ENCODE measurements at regions not wholly inside any gene's neighbourhood (a gene's known extent, or its start where the extent isn't known, plus 50 kb on each side); places are given as distances from the start of the nearest gene placed in this dataset.
"Not testable (repeated sequence)": the region's sequence is repeated elsewhere in the genome, so short reads cannot be mapped to it uniquely, and the experiment has no call there.

- no peak for DNase-seq (ENCODE audit: low spot score)
Measured at GRCh38 chr6:81465859-81466258, 286.6 kb downstream of the TENT5A start.

DNA sequence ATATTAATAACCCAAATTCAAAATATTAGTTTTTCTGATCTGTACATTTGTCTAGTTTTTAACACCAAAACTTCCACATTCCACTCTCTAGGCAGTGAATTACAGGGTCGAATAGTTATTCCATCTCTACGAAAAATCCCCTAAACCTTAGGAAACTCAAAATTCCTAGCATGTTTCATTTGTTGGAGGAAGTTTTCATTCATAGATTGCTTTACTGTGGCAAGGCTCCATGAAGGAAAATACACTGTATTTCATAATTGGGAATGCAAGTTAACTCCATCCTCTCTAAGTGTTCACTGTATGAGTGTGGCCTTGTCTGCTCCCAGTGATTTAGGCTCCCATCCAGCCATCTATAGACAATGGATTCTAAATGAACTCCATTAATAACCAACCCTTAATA lies 296.1 kb downstream of the TENT5A start:
- no peak for DNase-seq (ENCODE audit: low spot score)

GRCh38 chr6:81455641-81456040 lies 296.8 kb downstream of the TENT5A start:
- DNase-seq (ENCODE audit: low spot score), result no peak

DNA sequence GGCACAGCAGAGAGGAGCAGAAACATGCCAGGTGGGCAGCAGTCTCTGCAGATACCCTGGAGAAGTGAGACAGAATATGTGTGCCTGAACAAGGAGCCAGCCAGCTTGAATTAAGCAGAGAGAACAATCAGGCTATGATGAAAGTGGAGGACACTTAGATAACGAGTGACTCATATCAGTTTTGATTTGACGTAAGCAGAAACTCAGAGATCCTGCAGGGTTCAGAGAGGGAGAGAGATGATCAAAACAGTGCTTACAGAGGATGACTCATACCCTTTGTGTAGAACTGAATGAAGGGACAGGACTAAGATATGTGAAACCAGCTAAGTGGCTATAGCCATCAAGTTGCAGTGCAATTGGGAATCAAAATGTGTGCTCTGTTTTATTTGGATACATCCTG lies 300.7 kb downstream of the TENT5A start:
- no peak for DNase-seq (ENCODE audit: low spot score)

GRCh38 chr6:81450180-81450579 lies 302.3 kb downstream of the TENT5A start:
- DNase-seq (ENCODE audit: low spot score), result no peak

GRCh38 chr6:81446509-81446908 lies 306.0 kb downstream of the TENT5A start:
- no peak for DNase-seq (ENCODE audit: low spot score)

- no peak for DNase-seq (ENCODE audit: low spot score)
Measured at GRCh38 chr6:81439417-81439816, 313.1 kb downstream of the TENT5A start.

DNA sequence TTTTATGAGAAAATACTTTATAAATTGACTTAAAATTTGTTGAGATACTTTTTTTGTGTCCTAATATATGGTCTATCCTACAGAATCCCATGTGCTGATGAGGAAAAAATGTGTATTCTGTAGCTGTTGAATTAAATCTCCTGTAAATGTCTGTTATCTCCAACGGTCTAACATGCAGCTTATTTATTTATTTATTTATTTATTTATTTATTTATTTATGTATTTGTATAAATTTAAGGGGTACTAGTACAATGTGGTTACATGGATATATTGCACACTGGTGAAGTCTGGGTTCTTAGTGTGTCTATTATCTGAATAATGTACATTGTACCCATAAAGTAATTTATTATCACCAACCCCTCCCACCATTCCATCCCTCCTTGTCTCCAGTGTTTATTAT lies 315.5 kb downstream of the TENT5A start:
- DNase-seq (ENCODE audit: low spot score), result no peak

- DNase-seq (ENCODE audit: low spot score), result no peak
Measured at GRCh38 chr6:81413306-81413705, 339.2 kb downstream of the TENT5A start.

DNA sequence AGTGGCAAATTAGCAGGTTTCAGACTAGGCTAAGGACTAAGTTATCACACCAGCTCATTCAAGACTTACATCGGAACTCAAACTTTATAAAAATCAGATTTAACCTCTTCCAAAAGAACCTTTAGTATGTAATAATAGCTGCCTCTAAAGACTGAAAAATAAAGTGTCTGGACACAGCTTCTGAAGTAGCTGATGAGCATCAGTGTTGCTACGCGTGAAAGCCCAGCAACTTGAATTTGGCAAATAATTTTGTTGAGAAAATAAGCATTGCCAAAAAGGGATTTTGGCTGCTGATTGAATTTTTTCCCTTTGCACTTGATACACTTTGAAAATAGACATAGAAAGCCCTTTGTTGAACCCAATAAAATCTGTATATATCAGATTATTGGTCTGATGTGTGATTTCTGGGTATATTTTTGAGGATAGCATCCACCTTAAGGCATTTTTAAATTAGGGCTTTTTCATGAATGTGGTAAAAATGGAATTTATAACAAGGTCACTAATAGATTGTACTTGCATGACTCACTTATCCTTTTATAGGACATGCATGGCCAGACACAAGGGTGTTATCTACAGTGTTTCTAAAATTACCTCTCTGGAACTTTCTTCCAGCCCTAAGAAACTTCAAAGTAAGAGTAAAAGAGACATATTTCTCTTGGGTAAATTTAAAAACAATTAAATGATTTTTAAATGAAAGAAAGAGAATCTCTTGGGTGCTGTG lies 350.4 kb downstream of the TENT5A start:
- DNase-seq (ENCODE audit: low spot score), result no peak

- no peak for DNase-seq (ENCODE audit: low spot score)
Measured at GRCh38 chr6:81396916-81397315, 355.6 kb downstream of the TENT5A start.

DNA sequence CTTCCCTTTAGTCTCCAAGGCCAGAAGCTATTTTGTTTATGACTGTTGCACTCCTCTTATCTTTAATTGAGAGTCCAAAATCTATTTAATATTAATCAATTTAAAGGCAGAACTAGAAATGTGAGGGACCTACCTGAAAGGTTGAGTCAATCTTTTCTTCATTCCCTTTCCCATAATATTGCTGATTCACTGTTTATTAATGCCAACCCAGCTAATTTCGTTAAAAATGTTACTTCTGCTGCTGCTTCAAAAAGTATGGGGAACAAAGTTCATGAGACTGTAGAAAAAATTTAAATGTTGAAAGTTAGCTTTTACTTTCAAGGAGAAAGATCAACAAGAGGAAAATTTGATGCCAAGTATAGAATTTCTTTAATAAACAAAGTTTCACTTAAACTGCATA lies 365.3 kb downstream of the TENT5A start:
- DNase-seq (ENCODE audit: low spot score), result no peak

GRCh38 chr6:81384921-81385320 lies 367.6 kb downstream of the TENT5A start:
- DNase-seq (ENCODE audit: low spot score), result no peak

DNA sequence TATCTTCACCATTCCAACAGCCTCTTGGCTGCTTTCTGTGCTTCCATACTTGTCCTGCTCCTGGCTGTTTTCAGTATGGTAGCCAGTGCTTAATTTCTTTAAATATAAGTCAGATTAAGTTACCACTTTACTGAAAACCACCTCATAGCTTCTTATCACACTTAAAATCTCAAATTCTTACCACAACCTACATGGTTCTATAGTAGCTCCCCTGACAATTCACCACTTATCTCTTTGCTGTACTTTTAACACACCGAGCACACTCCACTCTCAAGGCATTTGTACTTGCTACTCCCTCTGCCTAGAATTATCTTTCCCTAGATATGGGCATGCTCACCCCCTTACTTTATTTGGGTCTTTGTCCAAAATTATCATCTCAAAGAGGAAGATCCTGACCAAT lies 369.0 kb downstream of the TENT5A start:
- DNase-seq (ENCODE audit: low spot score), result no peak

GRCh38 chr6:81382852-81383251 lies 369.6 kb downstream of the TENT5A start:
- no peak for DNase-seq (ENCODE audit: low spot score)

- no peak for DNase-seq (ENCODE audit: low spot score)
Measured at GRCh38 chr6:81381382-81381916, 371.0 kb downstream of the TENT5A start.

GRCh38 chr6:81380718-81381338 lies 371.7 kb downstream of the TENT5A start:
- no peak for DNase-seq (ENCODE audit: low spot score)

DNA sequence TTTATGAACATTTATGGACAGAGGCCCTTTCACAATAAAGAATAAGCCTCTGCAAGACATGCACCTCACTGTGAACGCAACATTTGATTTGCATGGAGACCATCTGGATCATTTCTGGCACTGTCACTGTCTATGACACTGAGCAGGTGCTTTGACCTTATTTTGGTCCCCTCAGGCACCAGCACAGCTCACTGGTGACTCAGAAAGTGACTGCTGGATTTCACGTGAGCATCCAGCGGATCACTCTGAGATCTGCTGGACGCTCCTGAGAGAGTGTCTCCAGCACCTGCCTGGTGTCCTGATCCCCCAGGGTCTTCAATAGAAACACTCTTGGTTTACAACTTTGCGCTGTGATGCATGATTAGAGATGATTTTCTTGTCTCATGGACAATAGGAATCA lies 375.7 kb downstream of the TENT5A start:
- no peak for DNase-seq (ENCODE audit: low spot score)

DNA sequence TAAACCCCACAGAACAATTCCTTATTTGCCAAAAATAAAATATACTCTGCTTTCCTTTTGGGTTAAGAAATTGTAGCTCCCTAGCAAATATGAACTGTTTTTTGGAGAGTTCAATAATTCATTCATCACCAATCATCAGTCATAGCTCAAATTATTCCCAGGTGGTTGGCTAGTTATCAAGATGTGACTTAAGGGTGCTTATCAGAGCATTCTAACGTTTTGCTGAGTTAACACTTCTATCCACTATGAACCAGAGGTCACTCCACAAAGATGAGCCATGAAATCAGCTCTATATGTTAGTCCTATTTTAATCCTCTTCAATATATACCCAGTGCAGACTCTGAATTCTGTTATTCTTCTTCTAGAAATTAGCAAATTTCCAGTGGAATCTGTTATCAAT lies 379.1 kb downstream of the TENT5A start:
- no peak for DNase-seq (ENCODE audit: low spot score)

DNA sequence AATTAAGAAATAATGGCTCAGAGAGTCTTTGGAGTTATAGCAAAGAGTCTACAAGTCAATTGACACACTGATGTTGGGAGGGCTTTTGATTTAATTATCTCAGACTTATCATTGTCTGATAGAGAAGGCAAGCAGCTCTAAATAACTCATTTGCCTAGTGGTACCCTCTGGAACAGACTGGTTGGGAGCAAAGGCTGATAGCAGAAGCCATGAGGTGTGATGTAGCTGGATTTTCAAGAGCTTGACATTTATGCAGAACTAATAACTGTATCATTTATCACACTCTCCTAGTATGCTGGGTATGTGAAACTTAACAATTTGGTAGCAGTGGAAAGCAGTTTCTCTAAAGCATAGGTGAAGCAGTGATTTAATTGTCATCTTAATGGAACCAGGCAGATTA lies 380.6 kb downstream of the TENT5A start:
- no peak for DNase-seq (ENCODE audit: low spot score)

DNA sequence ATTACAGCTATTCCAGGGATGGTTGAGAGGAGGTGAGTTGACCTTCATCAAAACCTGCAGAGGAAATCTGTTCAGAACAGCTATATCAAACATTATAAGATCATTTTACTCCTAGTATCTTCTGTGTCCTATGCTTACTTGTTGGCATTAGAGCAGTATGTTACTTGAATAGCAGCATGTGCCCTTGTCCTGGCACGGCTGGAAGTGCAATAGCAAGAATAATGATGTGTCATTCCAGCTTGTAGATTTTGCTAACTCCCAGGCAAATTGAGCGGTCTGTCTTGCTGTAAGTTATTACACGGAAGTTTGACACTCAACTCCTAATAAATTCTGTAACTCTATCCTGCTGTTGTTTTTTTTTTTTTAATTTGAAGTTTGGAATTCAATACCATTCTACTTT lies 385.5 kb downstream of the TENT5A start:
- no peak for DNase-seq (ENCODE audit: low spot score)

DNA sequence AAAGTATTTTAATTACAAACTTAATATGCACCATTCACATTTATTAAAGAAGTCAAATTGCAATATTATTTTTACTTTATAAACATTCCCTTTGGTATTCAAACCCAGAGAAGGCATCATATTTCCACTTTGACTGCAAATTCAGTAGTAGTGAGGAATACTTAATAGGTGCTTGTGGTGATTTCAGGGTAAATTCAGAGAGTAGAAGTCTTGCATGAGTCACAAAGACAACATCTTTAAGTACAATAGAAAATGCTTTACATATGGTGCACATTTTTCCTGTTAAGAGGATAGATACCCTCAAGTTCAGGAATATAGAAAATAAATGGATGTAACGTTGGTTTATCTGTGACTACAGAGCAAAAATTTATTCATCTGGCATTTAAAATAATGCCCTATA lies 390.2 kb downstream of the TENT5A start:
- no peak for DNase-seq (ENCODE audit: low spot score)

- DNase-seq (ENCODE audit: low spot score), result no peak
Measured at GRCh38 chr6:81353262-81353661, 399.2 kb downstream of the TENT5A start.

DNA sequence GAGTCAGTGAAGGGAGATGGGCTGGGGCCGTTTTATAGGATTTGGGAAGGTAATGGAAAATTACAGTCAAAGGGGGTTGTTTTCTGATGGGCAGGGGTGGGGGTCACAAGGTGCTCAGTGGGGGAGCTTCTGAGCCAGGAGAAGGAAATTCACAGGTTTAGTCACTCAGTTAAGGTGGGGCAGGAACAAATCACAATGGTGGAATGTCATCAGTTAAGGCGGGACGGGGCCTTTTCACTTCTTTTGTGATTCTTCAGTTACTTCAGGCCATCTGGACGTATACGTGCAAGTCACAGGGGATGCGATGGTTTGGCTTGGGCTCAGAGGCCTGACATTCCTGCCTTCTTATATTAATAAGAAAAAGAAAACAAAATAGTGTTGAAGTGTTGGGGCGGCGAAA lies 408.5 kb downstream of the TENT5A start:
- not testable (repeated sequence) for DNase-seq (ENCODE audit: low spot score)
